ENCODE measurements at regions not wholly inside any gene's neighbourhood (a gene's known extent, or its start where the extent isn't known, plus 50 kb on each side); places are given as distances from the start of the nearest gene placed in this dataset.

GRCh38 chr5:90141984-90142383 is 267.6 kb downstream of the CETN3 start:
- no peak for DNase-seq (ENCODE audit: low read depth, low spot score)
- H3K27ac ChIP-seq (ENCODE audit: low read length), result no peak overlapping the region
- intact Hi-C loops (cut with micrococcal nuclease; ENCODE audit: unreplicated experiment) (no loop called here), in situ Hi-C loops (cut with HindIII; ENCODE audit: low pct_unique_long_range_greater_than_20kb, low sequenced_read_pairs) (no loop called here)
- no TSS peak for BruUV-seq (replicated peaks)
- no peak for ATAC-seq
- H3K4me1 ChIP-seq (ENCODE audit: control insufficient read depth, insufficient read depth, low read length), result no peaks in the 10 kb centered on the region
- H3K36me3 ChIP-seq (ENCODE audit: control insufficient read depth, insufficient read depth, low read length), result no peaks in the 10 kb centered on the region
- POLR2A ChIA-PET, result no interaction called here
- CTCF ChIA-PET, result no interaction called here
- H3K27me3 ChIP-seq (ENCODE audit: control insufficient read depth, insufficient read depth, low read length), result no peaks in the 10 kb centered on the region
- TF ChIP-seq TCF7L2 (IDR thresholded peaks at IDR 0.05; ENCODE audit: low read depth, low read length) (no peak), POLR2AphosphoS5 (IDR thresholded peaks at IDR 0.05; ENCODE audit: low read depth, low read length) (no peak)
- H3K4me3 ChIP-seq (ENCODE audit: low read depth in 2 of 2, low read length in 2 of 2), result no peak overlapping the region
- H3K9me3 ChIP-seq (ENCODE audit: control insufficient read depth, insufficient read depth, low read depth, low read length), result no peaks in the 10 kb centered on the region

DNA sequence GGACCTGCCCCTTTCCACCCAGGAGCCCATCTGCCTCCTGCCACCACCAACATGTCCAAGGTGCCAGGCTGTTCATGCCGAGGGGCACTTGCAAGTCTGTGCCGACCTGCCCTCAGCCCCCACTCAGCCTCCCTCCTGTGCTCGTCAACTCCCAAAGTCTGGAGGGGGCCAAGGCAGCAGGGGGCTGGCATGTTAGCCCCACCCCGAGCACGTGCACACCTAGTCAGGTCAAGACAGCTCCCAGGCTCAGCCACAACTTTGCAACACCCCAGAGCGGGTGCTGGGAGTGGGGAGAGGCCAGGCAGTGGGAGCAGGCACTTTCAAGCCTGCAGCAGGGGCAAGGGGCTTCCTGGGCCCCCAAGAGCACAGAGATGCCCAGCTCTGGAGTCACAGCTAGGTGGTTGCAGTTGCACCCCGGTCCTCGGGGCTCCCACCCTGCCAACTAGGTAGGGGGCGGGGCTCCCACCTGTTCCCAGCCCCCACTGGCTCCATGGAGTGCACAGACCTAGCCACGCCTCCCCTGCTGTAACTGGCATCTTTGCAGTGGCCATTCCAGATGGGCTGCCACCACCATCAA is 272.5 kb downstream of the CETN3 start:
- DNase-seq (ENCODE audit: low read depth, low spot score), result no peak
- H3K27ac ChIP-seq (ENCODE audit: low read length), result no peak overlapping the region
- TF ChIP-seq, protein P1, sequence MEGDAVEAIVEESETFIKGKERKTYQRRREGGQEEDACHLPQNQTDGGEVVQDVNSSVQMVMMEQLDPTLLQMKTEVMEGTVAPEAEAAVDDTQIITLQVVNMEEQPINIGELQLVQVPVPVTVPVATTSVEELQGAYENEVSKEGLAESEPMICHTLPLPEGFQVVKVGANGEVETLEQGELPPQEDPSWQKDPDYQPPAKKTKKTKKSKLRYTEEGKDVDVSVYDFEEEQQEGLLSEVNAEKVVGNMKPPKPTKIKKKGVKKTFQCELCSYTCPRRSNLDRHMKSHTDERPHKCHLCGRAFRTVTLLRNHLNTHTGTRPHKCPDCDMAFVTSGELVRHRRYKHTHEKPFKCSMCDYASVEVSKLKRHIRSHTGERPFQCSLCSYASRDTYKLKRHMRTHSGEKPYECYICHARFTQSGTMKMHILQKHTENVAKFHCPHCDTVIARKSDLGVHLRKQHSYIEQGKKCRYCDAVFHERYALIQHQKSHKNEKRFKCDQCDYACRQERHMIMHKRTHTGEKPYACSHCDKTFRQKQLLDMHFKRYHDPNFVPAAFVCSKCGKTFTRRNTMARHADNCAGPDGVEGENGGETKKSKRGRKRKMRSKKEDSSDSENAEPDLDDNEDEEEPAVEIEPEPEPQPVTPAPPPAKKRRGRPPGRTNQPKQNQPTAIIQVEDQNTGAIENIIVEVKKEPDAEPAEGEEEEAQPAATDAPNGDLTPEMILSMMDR (IDR thresholded peaks at IDR 0.05), result no peak
- no peak for TF ChIP-seq TCF7L2 (IDR thresholded peaks at IDR 0.05; ENCODE audit: low read depth, low read length)
- no peak for TF ChIP-seq REST (IDR thresholded peaks at IDR 0.05; ENCODE audit: insufficient read depth in 1 of 2, low read depth in 2 of 2, low read length in 1 of 2)
- TF ChIP-seq SIN3A (IDR thresholded peaks at IDR 0.05; ENCODE audit: borderline replicate concordance, insufficient read depth, low read depth, low read length), result no peak
- TF ChIP-seq POLR2AphosphoS5 (IDR thresholded peaks at IDR 0.05; ENCODE audit: low read depth, low read length), result no peak
- intact Hi-C loops (cut with micrococcal nuclease; ENCODE audit: unreplicated experiment) (no loop called here), in situ Hi-C loops (cut with HindIII; ENCODE audit: low pct_unique_long_range_greater_than_20kb, low sequenced_read_pairs) (no loop called here)
- no TSS peak for BruUV-seq (replicated peaks)
- ChIA-PET CTCF (no interaction called here), POLR2A (no interaction called here)
- H3K9me3 ChIP-seq (ENCODE audit: control insufficient read depth, insufficient read depth, low read depth, low read length), result no peaks in the 10 kb centered on the region
- no peak overlapping the region for H3K4me3 ChIP-seq (ENCODE audit: low read depth in 2 of 2, low read length in 2 of 2)
- no peaks in the 10 kb centered on the region for H3K4me1 ChIP-seq (ENCODE audit: control insufficient read depth, insufficient read depth, low read length)
- H3K36me3 ChIP-seq (ENCODE audit: control insufficient read depth, insufficient read depth, low read length), result no peaks in the 10 kb centered on the region
- no peaks in the 10 kb centered on the region for H3K27me3 ChIP-seq (ENCODE audit: control insufficient read depth, insufficient read depth, low read length)
- no peak for ATAC-seq

DNA sequence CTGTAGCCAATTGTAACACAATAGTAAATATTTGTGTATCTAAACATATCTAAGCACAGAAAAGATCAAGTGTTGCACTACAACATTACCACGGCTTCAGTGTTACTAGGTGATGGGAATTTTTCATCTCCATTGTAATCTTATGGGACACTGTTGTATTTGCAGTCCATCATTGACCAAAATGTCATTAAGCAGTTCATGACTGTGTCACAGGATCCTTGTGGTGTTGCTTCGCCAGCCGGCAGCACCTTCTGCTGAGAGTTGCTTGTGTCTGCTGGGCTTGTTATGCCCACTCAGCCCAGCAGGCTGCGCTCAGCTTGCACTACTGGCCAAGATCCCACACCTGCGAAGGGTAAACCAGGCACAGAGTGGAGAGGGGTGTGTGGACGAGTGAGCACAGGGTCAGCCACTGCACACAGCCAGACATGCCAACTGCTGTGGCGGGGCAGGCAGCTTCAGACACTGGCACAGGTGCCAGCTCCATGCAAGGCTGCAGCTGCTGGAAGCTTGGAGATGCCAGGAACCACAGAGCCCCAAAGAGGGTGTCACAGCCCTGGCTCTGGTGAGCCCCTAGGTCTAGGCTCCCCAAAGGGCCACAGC is 273.7 kb downstream of the CETN3 start:
- H3K9me3 ChIP-seq (ENCODE audit: control insufficient read depth, insufficient read depth, low read depth, low read length), result no peaks in the 10 kb centered on the region
- H3K4me3 ChIP-seq (ENCODE audit: low read depth in 2 of 2, low read length in 2 of 2), result no peak overlapping the region
- TF ChIP-seq, protein P1 (IDR thresholded peaks at IDR 0.05), result peak; percentile 55
- no peak for TF ChIP-seq REST (IDR thresholded peaks at IDR 0.05; ENCODE audit: insufficient read depth in 1 of 2, low read depth in 2 of 2, low read length in 1 of 2)
- no peak overlapping the region for H3K27ac ChIP-seq (ENCODE audit: low read length)
- H3K27me3 ChIP-seq (ENCODE audit: control insufficient read depth, insufficient read depth, low read length), result no peaks in the 10 kb centered on the region
- DNase-seq (ENCODE audit: low read depth, low spot score) (no peak), ATAC-seq (0 out of 2 replicates have a peak, but pooled peaks have one; percentile 34)
- CTCF ChIA-PET, result no interaction called here
- H3K4me1 ChIP-seq (ENCODE audit: control insufficient read depth, insufficient read depth, low read length), result no peaks in the 10 kb centered on the region
- no TSS peak for BruUV-seq (replicated peaks)
- POLR2A ChIA-PET, result no interaction called here
- in situ Hi-C loops (cut with HindIII; ENCODE audit: low pct_unique_long_range_greater_than_20kb, low sequenced_read_pairs) (no loop called here), intact Hi-C loops (cut with micrococcal nuclease; ENCODE audit: unreplicated experiment) (no loop called here)
- no peaks in the 10 kb centered on the region for H3K36me3 ChIP-seq (ENCODE audit: control insufficient read depth, insufficient read depth, low read length)
